HCT116 (cell line): ENCODE measurements at regions not wholly inside any gene's neighbourhood (a gene's known extent, or its start where the extent isn't known, plus 50 kb on each side); places are given as distances from the start of the nearest gene placed in this dataset.

Experiments used
- ZBTB33 ChIP-seq: IDR thresholded peaks from 2 replicates; pipeline ENCODE4 v1.6.1; 2011; ENCODE audit warnings: mild to moderate bottlenecking, low read length, moderate library complexity; ENCODE audit not compliant: insufficient replicate concordance; ENCODE audit errors: extremely low read depth
- TF ChIP-seq, protein P1 (sequence below), 3 experiments: fragments of 200-600 bp in 1 of 3; sonication (generic) in 1 of 3; IDR thresholded peaks in 2 of 3; conservative IDR thresholded peaks in 1 of 3; 2 replicates each; pipeline ENCODE4 v1.5.1; 2012 to 2017; ENCODE audit warnings: low read depth in 2 of 3, low read length in 2 of 3, antibody characterized with exemption in 1 of 3, borderline replicate concordance in 1 of 3, control low read depth in 1 of 3, mild to moderate bottlenecking in 1 of 3, mixed read lengths in 1 of 3, mixed run types in 1 of 3, moderate library complexity in 1 of 3; ENCODE audit not compliant: insufficient read depth in 1 of 3

GRCh38 chr9:7452378-7452777, 347.2 kb downstream of the DMAC1 start:
- TF ChIP-seq ZBTB33: no peak
- TF ChIP-seq, protein P1, sequence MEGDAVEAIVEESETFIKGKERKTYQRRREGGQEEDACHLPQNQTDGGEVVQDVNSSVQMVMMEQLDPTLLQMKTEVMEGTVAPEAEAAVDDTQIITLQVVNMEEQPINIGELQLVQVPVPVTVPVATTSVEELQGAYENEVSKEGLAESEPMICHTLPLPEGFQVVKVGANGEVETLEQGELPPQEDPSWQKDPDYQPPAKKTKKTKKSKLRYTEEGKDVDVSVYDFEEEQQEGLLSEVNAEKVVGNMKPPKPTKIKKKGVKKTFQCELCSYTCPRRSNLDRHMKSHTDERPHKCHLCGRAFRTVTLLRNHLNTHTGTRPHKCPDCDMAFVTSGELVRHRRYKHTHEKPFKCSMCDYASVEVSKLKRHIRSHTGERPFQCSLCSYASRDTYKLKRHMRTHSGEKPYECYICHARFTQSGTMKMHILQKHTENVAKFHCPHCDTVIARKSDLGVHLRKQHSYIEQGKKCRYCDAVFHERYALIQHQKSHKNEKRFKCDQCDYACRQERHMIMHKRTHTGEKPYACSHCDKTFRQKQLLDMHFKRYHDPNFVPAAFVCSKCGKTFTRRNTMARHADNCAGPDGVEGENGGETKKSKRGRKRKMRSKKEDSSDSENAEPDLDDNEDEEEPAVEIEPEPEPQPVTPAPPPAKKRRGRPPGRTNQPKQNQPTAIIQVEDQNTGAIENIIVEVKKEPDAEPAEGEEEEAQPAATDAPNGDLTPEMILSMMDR (IDR thresholded peaks at IDR 0.05 in 2 of 3, conservative IDR thresholded peaks at IDR 0.05 in 1 of 3; ENCODE audit: borderline replicate concordance in 1 of 3, insufficient read depth in 1 of 3, low read depth in 2 of 3, low read length in 2 of 3): no peak
